ENCODE measurements at regions not wholly inside any gene's neighbourhood (a gene's known extent, or its start where the extent isn't known, plus 50 kb on each side); places are given as distances from the start of the nearest gene placed in this dataset.

- H2BK5ac ChIP-seq (ENCODE audit: low read depth, low read length, poor library complexity, severe bottlenecking) = no peak overlapping the region
- TF ChIP-seq BHLHE40 (IDR thresholded peaks at IDR 0.05; ENCODE audit: low read depth, low read length) (no peak), RFX5 (IDR thresholded peaks at IDR 0.05; ENCODE audit: low read depth, low read length) (no peak), CTCF (conservative IDR thresholded peaks at IDR 0.05; ENCODE audit: low read depth, low read length) (no peak), MAZ (IDR thresholded peaks at IDR 0.05; ENCODE audit: borderline replicate concordance, low read depth, low read length) (no peak), RAD21 (IDR thresholded peaks at IDR 0.05; ENCODE audit: low read length) (no peak), USF2 (IDR thresholded peaks at IDR 0.05; ENCODE audit: low read depth, low read length) (no peak), MAFK (IDR thresholded peaks at IDR 0.05; ENCODE audit: low read depth, low read length) (no peak), SMC3 (IDR thresholded peaks at IDR 0.05; ENCODE audit: low read depth, low read length) (no peak), CEBPB (IDR thresholded peaks at IDR 0.05; ENCODE audit: low read depth, low read length) (no peak), NFE2L2 (IDR thresholded peaks at IDR 0.05; ENCODE audit: low read depth, low read length) (no peak), MXI1 (IDR thresholded peaks at IDR 0.05; ENCODE audit: borderline replicate concordance, low read depth, low read length) (no peak)
- no peaks in the 10 kb centered on the region for H3K27me3 ChIP-seq (ENCODE audit: control insufficient read depth, insufficient read depth, low read length)
- H3K9ac ChIP-seq (ENCODE audit: low read depth, low read length) = no peak overlapping the region
- ATAC-seq (ENCODE audit: low read depth) (no peak), DNase-seq (no peak)
- H2AK9ac ChIP-seq (replicated peaks; ENCODE audit: low read depth, low read length, poor library complexity) = no peak overlapping the region
- no peak overlapping the region for H3K4ac ChIP-seq (ENCODE audit: low read depth, low read length)
- H4K8ac ChIP-seq (ENCODE audit: low read depth in 2 of 2, low read length in 2 of 2) = no peak overlapping the region
- dilution Hi-C loops (cut with HindIII; ENCODE audit: low sequenced_read_pairs, unreplicated experiment) = no loop called here
- no peak overlapping the region for H2BK120ac ChIP-seq (ENCODE audit: low read depth, low read length)
- H3K4me2 ChIP-seq (ENCODE audit: low read depth, low read length) = no peak overlapping the region
- POLR2A ChIA-PET (ENCODE audit: unreplicated experiment) = no interaction called here
- H3K4me1 ChIP-seq (ENCODE audit: control insufficient read depth, insufficient read depth, low read length) = no peaks in the 10 kb centered on the region
- H2AFZ ChIP-seq (replicated peaks; ENCODE audit: low read length, poor library complexity) = no peak overlapping the region
- H3K56ac ChIP-seq (ENCODE audit: extremely low read depth, insufficient read depth, low read length) = no peak overlapping the region
- no CpG with 5 or more reads among the region's 2 CpGs for WGBS, 2 experiments (ENCODE audit: extremely low coverage in 2 of 2, insufficient read length in 1 of 2)
- no peak overlapping the region for H3K27ac ChIP-seq (ENCODE audit: insufficient read depth, low read length)
- in situ Hi-C loops (cut with MboI; ENCODE audit: low sequenced_read_pairs) = no loop called here
- no peak overlapping the region for H2BK20ac ChIP-seq (ENCODE audit: low read depth, low read length)
- no peaks in the 10 kb centered on the region; a peak in 1 of 4 replicates for H3K79me1 ChIP-seq (ENCODE audit: low read depth in 1 of 2, low read length in 2 of 2)
- H3K14ac ChIP-seq (replicated peaks; ENCODE audit: low read depth, low read length) = no peak overlapping the region
- no peak overlapping the region for H4K91ac ChIP-seq (ENCODE audit: insufficient read depth, low read depth, low read length)
- intact Hi-C loops (cut with micrococcal nuclease) = no loop called here
- H3K23ac ChIP-seq (ENCODE audit: low read depth, low read length) = no peak overlapping the region
- H4K20me1 ChIP-seq (ENCODE audit: insufficient read depth, low read length) = no peaks in the 10 kb centered on the region
- H2AK5ac ChIP-seq (ENCODE audit: low read depth, low read length) = no peak overlapping the region
- no peak overlapping the region for H4K5ac ChIP-seq (ENCODE audit: low read depth, low read length)
- H3K18ac ChIP-seq (ENCODE audit: low read depth, low read length) = no peak overlapping the region
- no peak overlapping the region for H3K4me3 ChIP-seq (ENCODE audit: insufficient read depth, low read depth, low read length)
- no peaks in the 10 kb centered on the region for H3K36me3 ChIP-seq (ENCODE audit: control insufficient read depth, insufficient read depth, low read length)
- H3K9me1 ChIP-seq (ENCODE audit: insufficient read depth, low read length) = no peaks in the 10 kb centered on the region
- H3K9me3 ChIP-seq (ENCODE audit: control insufficient read depth, insufficient read depth, low read length) = no peaks in the 10 kb centered on the region
- H2BK15ac ChIP-seq (ENCODE audit: low read depth, low read length) = no peak overlapping the region
- no TSS peak for BruUV-seq (replicated peaks)
- CTCF ChIA-PET = no interaction called here
These were observed 82.2 kb downstream of the KBTBD2 start for GRCh38 chr7:32809347-32809746.
